Heart left ventricle (tissue), 13 donors: ENCODE measurements at regions not wholly inside any gene's neighbourhood (a gene's known extent, or its start where the extent isn't known, plus 50 kb on each side); places are given as distances from the start of the nearest gene placed in this dataset.

Experiments used
- CTCF ChIP-seq, 12 donors: fragments of 200-600 bp; sonication (generic) in 4 of 12; IDR thresholded peaks; one replicate each; pipeline versions ENCODE4 v1.5.0 to v1.8.0; 2018 to 2022; ENCODE audit warnings: antibody characterized with exemption in 12 of 12, mild to moderate bottlenecking in 5 of 12
- POLR2A ChIP-seq, 2 donors: fragments of 450-650 bp; IDR thresholded peaks; one replicate each; pipeline ENCODE4 v1.6.1; 2017; ENCODE audit warnings: antibody characterized with exemption in 2 of 2, mild to moderate bottlenecking in 2 of 2, moderate library complexity in 2 of 2
- donor health status: ischemic (EF 13 %, LVEDD 7.1; RV severe dilation, severe dysfunction).
- donor health status: DM: no; HTN: yes; CAD: no.
- donor health status: DM: no; HTN: no; CAD: no.
- donor health status: ischemic (EF 25% LVEDD 6.9; RV normal size, moderate dysfunction).
- donor health status: ischemic (EF 25% LVEDD 5.7; RV mildly dilated, moderate dysfunction).
- donor health status: ischemic (EF 35%, LVEDD 5.7; RV mildly dilated, moderate dysfunction).
- donor health status: nonischemic (EF 11% LVEDD 7.7; RV severe dilation, severe dysfunction).
- donor health status: DM: yes; HTN: yes; CAD: no.
- donor health status: PGD.
- donor health status: ischemic (EF 29% LVEDD 5.4; RV normal size, mild dysfunction).
- donor health status: nonischemic (EF 23%, LVEDD 6.1; RV moderate dilation, normal function).

DNA sequence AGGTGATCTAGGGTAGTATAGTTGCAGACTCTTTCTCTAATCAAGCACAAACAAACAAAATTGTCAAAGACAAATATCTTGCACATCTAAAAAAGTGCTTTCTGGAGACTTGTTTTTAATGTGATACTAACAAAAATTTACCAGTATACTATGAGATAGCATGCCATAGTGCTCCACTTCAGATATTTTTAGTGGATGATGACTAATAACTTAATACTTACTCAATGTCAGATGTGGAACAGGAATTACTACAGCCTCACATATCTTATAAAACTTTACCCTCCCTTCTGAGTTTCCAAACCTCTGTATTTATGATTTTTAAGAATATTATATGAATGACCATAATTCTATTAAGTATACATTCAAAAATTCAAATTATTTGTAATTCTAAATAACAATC, 1162.0 kb upstream of the SLC39A10 start:
- TF ChIP-seq CTCF (IDR thresholded peaks at IDR 0.05) (no peak), POLR2A (IDR thresholded peaks at IDR 0.05) (no peak)
